ENCODE measurements at regions not wholly inside any gene's neighbourhood (a gene's known extent, or its start where the extent isn't known, plus 50 kb on each side); places are given as distances from the start of the nearest gene placed in this dataset.

- no peak for TF ChIP-seq ZNF274 (IDR thresholded peaks at IDR 0.05; ENCODE audit: insufficient read depth, insufficient read length)
- TF ChIP-seq NFIC (IDR thresholded peaks at IDR 0.05; ENCODE audit: low read depth, low read length) = no peak
- no peak for TF ChIP-seq PBX3 (IDR thresholded peaks at IDR 0.05; ENCODE audit: insufficient replicate concordance, low read depth, low read length)
- TF ChIP-seq BCL3 (IDR thresholded peaks at IDR 0.05; ENCODE audit: borderline replicate concordance, insufficient read depth, low read depth, low read length, poor library complexity, severe bottlenecking) = no peak
- TF ChIP-seq, protein P1, sequence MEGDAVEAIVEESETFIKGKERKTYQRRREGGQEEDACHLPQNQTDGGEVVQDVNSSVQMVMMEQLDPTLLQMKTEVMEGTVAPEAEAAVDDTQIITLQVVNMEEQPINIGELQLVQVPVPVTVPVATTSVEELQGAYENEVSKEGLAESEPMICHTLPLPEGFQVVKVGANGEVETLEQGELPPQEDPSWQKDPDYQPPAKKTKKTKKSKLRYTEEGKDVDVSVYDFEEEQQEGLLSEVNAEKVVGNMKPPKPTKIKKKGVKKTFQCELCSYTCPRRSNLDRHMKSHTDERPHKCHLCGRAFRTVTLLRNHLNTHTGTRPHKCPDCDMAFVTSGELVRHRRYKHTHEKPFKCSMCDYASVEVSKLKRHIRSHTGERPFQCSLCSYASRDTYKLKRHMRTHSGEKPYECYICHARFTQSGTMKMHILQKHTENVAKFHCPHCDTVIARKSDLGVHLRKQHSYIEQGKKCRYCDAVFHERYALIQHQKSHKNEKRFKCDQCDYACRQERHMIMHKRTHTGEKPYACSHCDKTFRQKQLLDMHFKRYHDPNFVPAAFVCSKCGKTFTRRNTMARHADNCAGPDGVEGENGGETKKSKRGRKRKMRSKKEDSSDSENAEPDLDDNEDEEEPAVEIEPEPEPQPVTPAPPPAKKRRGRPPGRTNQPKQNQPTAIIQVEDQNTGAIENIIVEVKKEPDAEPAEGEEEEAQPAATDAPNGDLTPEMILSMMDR (IDR thresholded peaks at IDR 0.05 in 2 of 3, conservative IDR thresholded peaks at IDR 0.05 in 1 of 3; ENCODE audit: control insufficient read depth in 2 of 3, extremely low read depth in 1 of 3, insufficient read depth in 1 of 3, low read depth in 3 of 3, low read length in 3 of 3) = no peak
- TF ChIP-seq ATF7 (IDR thresholded peaks at IDR 0.05; ENCODE audit: low read depth) = no peak
- no peak for TF ChIP-seq REST (IDR thresholded peaks at IDR 0.05; ENCODE audit: low read depth, low read length)
- TF ChIP-seq, protein P2, sequence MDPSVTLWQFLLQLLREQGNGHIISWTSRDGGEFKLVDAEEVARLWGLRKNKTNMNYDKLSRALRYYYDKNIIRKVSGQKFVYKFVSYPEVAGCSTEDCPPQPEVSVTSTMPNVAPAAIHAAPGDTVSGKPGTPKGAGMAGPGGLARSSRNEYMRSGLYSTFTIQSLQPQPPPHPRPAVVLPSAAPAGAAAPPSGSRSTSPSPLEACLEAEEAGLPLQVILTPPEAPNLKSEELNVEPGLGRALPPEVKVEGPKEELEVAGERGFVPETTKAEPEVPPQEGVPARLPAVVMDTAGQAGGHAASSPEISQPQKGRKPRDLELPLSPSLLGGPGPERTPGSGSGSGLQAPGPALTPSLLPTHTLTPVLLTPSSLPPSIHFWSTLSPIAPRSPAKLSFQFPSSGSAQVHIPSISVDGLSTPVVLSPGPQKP (IDR thresholded peaks at IDR 0.05; ENCODE audit: low read depth, low read length) = no peak
- no peak for TF ChIP-seq TAF1 (IDR thresholded peaks at IDR 0.05; ENCODE audit: borderline replicate concordance, low read depth, low read length)
- TF ChIP-seq POLR2A (IDR thresholded peaks at IDR 0.05; ENCODE audit: low read depth, low read length) = no peak
- TF ChIP-seq, protein P3, sequence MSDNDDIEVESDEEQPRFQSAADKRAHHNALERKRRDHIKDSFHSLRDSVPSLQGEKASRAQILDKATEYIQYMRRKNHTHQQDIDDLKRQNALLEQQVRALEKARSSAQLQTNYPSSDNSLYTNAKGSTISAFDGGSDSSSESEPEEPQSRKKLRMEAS (IDR thresholded peaks at IDR 0.05; ENCODE audit: low read depth, low read length) = no peak
Observed at GRCh38 chr4:28548594-28548993, 1688.0 kb downstream of the STIM2 start.

All from GM12878 (cell line).